HepG2 (cell line): ENCODE measurements at regions not wholly inside any gene's neighbourhood (a gene's known extent, or its start where the extent isn't known, plus 50 kb on each side); places are given as distances from the start of the nearest gene placed in this dataset.

Experiments used
- BRD4 ChIP-seq: sonication (generic); formaldehyde crosslinking; IDR thresholded peaks from 2 replicates; pipeline ENCODE4 v1.4.0; 2020; ENCODE audit warnings: missing genetic modification reagents
- NR2C2 ChIP-seq: sonication (generic); formaldehyde crosslinking; IDR thresholded peaks from 2 replicates; pipeline ENCODE4 v1.4.0; 2020; ENCODE audit warnings: missing genetic modification reagents, mild to moderate bottlenecking, moderate library complexity, borderline replicate concordance
- POLR2A ChIP-seq, 2 experiments: IDR thresholded peaks; 2 replicates each; pipeline ENCODE4 v1.6.1; 2011; ENCODE audit warnings: low read depth in 2 of 2, low read length in 2 of 2, mild to moderate bottlenecking in 1 of 2, moderate library complexity in 1 of 2; ENCODE audit not compliant: insufficient read depth in 1 of 2
- POLR2AphosphoS5 ChIP-seq: IDR thresholded peaks from 2 replicates; pipeline ENCODE4 v1.6.1; 2012; ENCODE audit warnings: low read depth, low read length
- SIN3A ChIP-seq: IDR thresholded peaks from 2 replicates; pipeline ENCODE4 v1.6.1; 2011; ENCODE audit warnings: low read depth, mild to moderate bottlenecking, control low read depth, low read length, borderline replicate concordance
- SMC3 ChIP-seq: IDR thresholded peaks from 2 replicates; pipeline ENCODE4 v1.6.1; 2011; ENCODE audit warnings: low read length, improper control_type of control experiment
- SRF ChIP-seq: IDR thresholded peaks from 2 replicates; pipeline ENCODE4 v1.6.1; 2011; ENCODE audit warnings: mild to moderate bottlenecking, low read depth, low read length, moderate library complexity
- STAT6 ChIP-seq: sonication (generic); formaldehyde crosslinking; IDR thresholded peaks from 2 replicates; pipeline ENCODE4 v1.4.0; 2020; ENCODE audit warnings: missing genetic modification reagents, mild to moderate bottlenecking, borderline replicate concordance
- ZBTB7A ChIP-seq: sonication (generic); formaldehyde crosslinking; IDR thresholded peaks from 2 replicates; pipeline ENCODE4 v1.8.0; 2022; ENCODE audit warnings: mild to moderate bottlenecking, missing genetic modification reagents
- ZNF274 ChIP-seq: sonication (generic); formaldehyde crosslinking; IDR thresholded peaks from 2 replicates; pipeline ENCODE4 v1.5.1; 2020; ENCODE audit warnings: mild to moderate bottlenecking, missing genetic modification reagents
- TF ChIP-seq, protein P1 (sequence below): sonication (generic); formaldehyde crosslinking; conservative IDR thresholded peaks from 2 replicates; pipeline ENCODE4 v1.4.0; 2020; ENCODE audit warnings: missing genetic modification reagents
- TF ChIP-seq, protein P2 (sequence below): sonication (generic); formaldehyde crosslinking; IDR thresholded peaks from 2 replicates; pipeline ENCODE4 v1.5.0; 2020; ENCODE audit warnings: mild to moderate bottlenecking, missing genetic modification reagents, moderate library complexity

- TF ChIP-seq SIN3A = no peak
- TF ChIP-seq ZNF274 (CRISPR knock-in tag) = no peak
- no peak for TF ChIP-seq BRD4 (CRISPR knock-in tag)
- no peak for TF ChIP-seq NR2C2 (CRISPR knock-in tag)
- TF ChIP-seq, protein P1, sequence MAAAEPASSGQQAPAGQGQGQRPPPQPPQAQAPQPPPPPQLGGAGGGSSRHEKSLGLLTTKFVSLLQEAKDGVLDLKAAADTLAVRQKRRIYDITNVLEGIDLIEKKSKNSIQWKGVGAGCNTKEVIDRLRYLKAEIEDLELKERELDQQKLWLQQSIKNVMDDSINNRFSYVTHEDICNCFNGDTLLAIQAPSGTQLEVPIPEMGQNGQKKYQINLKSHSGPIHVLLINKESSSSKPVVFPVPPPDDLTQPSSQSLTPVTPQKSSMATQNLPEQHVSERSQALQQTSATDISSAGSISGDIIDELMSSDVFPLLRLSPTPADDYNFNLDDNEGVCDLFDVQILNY (CRISPR knock-in tag) = no peak
- no peak for TF ChIP-seq STAT6 (CRISPR knock-in tag)
- no peak for TF ChIP-seq POLR2A (IDR thresholded peaks at IDR 0.05; ENCODE audit: insufficient read depth in 1 of 2, low read depth in 2 of 2, low read length in 2 of 2)
- TF ChIP-seq POLR2AphosphoS5 = no peak
- TF ChIP-seq ZBTB7A (CRISPR knock-in tag) = no peak
- TF ChIP-seq, protein P2, sequence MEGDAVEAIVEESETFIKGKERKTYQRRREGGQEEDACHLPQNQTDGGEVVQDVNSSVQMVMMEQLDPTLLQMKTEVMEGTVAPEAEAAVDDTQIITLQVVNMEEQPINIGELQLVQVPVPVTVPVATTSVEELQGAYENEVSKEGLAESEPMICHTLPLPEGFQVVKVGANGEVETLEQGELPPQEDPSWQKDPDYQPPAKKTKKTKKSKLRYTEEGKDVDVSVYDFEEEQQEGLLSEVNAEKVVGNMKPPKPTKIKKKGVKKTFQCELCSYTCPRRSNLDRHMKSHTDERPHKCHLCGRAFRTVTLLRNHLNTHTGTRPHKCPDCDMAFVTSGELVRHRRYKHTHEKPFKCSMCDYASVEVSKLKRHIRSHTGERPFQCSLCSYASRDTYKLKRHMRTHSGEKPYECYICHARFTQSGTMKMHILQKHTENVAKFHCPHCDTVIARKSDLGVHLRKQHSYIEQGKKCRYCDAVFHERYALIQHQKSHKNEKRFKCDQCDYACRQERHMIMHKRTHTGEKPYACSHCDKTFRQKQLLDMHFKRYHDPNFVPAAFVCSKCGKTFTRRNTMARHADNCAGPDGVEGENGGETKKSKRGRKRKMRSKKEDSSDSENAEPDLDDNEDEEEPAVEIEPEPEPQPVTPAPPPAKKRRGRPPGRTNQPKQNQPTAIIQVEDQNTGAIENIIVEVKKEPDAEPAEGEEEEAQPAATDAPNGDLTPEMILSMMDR (CRISPR knock-in tag) = no peak
- no peak for TF ChIP-seq SRF
- no peak for TF ChIP-seq SMC3
Observed at GRCh38 chr5:17037751-17038150, 101.7 kb upstream of the MYO10 start.
